Panc1 (cell line): ENCODE measurements at regions not wholly inside any gene's neighbourhood (a gene's known extent, or its start where the extent isn't known, plus 50 kb on each side); places are given as distances from the start of the nearest gene placed in this dataset.

Source experiments
- POLR2AphosphoS5 ChIP-seq: IDR thresholded peaks from 2 replicates; pipeline ENCODE4 v1.6.1; 2012; ENCODE audit warnings: mild to moderate bottlenecking, low read depth, low read length, moderate library complexity
- SIN3A ChIP-seq: IDR thresholded peaks from 2 replicates; pipeline ENCODE4 v1.6.1; 2012; ENCODE audit warnings: low read depth, mild to moderate bottlenecking, low read length, moderate library complexity, borderline replicate concordance; ENCODE audit not compliant: insufficient read depth
- TF ChIP-seq, protein P1 (sequence below): fragments of 450-650 bp; IDR thresholded peaks from 2 replicates; pipeline ENCODE4 v1.5.1; 2017; ENCODE audit warnings: mild to moderate bottlenecking
- TF ChIP-seq, protein P2 (sequence below), 2 experiments: IDR thresholded peaks; 2 replicates each; pipeline ENCODE4 v1.6.1; 2011 to 2012; ENCODE audit warnings: low read depth in 2 of 2, control low read depth in 1 of 2, low read length in 1 of 2, mild to moderate bottlenecking in 1 of 2, moderate library complexity in 1 of 2; ENCODE audit not compliant: insufficient read depth in 1 of 2

DNA sequence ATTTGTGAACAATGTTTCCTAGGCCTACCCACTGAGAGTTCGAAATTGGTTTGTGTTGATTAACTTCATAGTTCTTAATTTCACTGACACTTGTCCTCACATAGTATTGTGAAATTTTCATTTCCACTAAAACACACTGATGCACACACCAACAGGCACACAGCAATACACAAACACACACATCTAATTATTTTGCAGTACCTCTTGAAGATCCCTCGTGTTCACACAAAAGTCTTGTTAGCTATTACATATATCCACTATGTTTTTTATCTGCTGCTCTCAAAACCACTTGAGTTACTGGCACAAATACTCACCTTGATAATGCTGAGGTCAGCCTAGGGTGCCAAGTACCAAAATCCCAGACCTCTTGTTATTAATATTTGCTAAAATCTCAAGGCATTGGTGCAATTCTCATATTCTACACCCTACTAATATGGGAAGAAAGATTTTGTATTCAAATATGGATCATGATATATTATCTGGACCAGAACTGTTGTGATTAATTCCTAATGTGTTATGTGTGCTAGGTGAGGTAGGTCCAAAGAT, 767.4 kb upstream of the CDH10 start:
- TF ChIP-seq, protein P1, sequence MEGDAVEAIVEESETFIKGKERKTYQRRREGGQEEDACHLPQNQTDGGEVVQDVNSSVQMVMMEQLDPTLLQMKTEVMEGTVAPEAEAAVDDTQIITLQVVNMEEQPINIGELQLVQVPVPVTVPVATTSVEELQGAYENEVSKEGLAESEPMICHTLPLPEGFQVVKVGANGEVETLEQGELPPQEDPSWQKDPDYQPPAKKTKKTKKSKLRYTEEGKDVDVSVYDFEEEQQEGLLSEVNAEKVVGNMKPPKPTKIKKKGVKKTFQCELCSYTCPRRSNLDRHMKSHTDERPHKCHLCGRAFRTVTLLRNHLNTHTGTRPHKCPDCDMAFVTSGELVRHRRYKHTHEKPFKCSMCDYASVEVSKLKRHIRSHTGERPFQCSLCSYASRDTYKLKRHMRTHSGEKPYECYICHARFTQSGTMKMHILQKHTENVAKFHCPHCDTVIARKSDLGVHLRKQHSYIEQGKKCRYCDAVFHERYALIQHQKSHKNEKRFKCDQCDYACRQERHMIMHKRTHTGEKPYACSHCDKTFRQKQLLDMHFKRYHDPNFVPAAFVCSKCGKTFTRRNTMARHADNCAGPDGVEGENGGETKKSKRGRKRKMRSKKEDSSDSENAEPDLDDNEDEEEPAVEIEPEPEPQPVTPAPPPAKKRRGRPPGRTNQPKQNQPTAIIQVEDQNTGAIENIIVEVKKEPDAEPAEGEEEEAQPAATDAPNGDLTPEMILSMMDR: no peak
- TF ChIP-seq POLR2AphosphoS5: no peak
- TF ChIP-seq, protein P2, sequence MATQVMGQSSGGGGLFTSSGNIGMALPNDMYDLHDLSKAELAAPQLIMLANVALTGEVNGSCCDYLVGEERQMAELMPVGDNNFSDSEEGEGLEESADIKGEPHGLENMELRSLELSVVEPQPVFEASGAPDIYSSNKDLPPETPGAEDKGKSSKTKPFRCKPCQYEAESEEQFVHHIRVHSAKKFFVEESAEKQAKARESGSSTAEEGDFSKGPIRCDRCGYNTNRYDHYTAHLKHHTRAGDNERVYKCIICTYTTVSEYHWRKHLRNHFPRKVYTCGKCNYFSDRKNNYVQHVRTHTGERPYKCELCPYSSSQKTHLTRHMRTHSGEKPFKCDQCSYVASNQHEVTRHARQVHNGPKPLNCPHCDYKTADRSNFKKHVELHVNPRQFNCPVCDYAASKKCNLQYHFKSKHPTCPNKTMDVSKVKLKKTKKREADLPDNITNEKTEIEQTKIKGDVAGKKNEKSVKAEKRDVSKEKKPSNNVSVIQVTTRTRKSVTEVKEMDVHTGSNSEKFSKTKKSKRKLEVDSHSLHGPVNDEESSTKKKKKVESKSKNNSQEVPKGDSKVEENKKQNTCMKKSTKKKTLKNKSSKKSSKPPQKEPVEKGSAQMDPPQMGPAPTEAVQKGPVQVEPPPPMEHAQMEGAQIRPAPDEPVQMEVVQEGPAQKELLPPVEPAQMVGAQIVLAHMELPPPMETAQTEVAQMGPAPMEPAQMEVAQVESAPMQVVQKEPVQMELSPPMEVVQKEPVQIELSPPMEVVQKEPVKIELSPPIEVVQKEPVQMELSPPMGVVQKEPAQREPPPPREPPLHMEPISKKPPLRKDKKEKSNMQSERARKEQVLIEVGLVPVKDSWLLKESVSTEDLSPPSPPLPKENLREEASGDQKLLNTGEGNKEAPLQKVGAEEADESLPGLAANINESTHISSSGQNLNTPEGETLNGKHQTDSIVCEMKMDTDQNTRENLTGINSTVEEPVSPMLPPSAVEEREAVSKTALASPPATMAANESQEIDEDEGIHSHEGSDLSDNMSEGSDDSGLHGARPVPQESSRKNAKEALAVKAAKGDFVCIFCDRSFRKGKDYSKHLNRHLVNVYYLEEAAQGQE (IDR thresholded peaks at IDR 0.05; ENCODE audit: insufficient read depth in 1 of 2, low read depth in 2 of 2, low read length in 1 of 2): no peak
- no peak for TF ChIP-seq SIN3A
